ENCODE measurements at regions not wholly inside any gene's neighbourhood (a gene's known extent, or its start where the extent isn't known, plus 50 kb on each side); places are given as distances from the start of the nearest gene placed in this dataset.
"Not testable (repeated sequence)": the region's sequence is repeated elsewhere in the genome, so short reads cannot be mapped to it uniquely, and the experiment has no call there.

DNA sequence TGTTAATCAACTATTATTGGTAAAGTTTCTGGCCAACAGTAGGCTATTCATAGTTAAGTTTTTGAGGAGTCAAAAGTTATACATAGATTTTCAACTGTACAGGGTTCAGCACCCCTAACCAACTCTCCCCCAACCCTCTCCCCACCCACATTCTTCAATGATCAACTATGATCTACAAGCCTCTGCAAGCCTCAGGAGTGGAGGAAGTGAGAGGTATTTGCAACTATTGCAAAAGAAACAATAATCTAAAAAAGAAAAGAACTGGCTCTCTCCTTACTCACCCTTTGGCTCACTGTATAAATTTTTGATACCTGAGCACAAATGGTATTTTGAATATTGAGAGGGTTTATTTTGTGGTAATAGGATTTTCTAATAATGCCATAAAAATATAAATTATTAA is 179.8 kb downstream of the IPMK start:
- no peaks in the 10 kb centered on the region for H3K27me3 Mint-ChIP-seq
- no peak overlapping the region for H3K4me3 Mint-ChIP-seq
- H3K27ac Mint-ChIP-seq: no peak overlapping the region
- no peaks in the 10 kb centered on the region for H3K9me3 Mint-ChIP-seq
- no peaks in the 10 kb centered on the region for H3K36me3 Mint-ChIP-seq (ENCODE audit: low read depth)
- intact Hi-C loops (cut with micrococcal nuclease): no loop called here
- no peaks in the 10 kb centered on the region for H3K4me1 Mint-ChIP-seq (ENCODE audit: low read depth)

DNA sequence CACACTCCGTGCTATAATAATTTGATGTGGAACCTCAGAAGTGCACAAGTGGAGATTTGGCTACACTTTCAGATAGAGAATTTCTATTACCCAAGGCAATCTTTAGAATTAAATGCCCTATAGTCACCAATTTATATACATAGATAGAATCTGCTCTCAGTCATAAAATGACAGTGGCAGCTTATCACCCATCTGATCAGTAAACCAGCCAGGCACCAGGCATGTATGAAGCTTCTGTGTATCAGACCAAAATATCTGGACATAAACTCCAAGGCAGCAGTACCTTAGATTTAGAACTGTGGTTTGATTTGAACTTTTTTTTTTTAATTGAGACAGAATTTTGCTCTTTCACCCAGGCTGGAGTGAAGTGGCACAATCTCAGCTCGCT is 180.9 kb downstream of the IPMK start:
- H3K27ac Mint-ChIP-seq: no peak overlapping the region
- intact Hi-C loops (cut with micrococcal nuclease): no loop called here
- no peaks in the 10 kb centered on the region for H3K36me3 Mint-ChIP-seq (ENCODE audit: low read depth)
- H3K27me3 Mint-ChIP-seq: no peaks in the 10 kb centered on the region
- H3K4me1 Mint-ChIP-seq (ENCODE audit: low read depth): no peaks in the 10 kb centered on the region
- no peak overlapping the region for H3K4me3 Mint-ChIP-seq
- H3K9me3 Mint-ChIP-seq: no peaks in the 10 kb centered on the region

DNA sequence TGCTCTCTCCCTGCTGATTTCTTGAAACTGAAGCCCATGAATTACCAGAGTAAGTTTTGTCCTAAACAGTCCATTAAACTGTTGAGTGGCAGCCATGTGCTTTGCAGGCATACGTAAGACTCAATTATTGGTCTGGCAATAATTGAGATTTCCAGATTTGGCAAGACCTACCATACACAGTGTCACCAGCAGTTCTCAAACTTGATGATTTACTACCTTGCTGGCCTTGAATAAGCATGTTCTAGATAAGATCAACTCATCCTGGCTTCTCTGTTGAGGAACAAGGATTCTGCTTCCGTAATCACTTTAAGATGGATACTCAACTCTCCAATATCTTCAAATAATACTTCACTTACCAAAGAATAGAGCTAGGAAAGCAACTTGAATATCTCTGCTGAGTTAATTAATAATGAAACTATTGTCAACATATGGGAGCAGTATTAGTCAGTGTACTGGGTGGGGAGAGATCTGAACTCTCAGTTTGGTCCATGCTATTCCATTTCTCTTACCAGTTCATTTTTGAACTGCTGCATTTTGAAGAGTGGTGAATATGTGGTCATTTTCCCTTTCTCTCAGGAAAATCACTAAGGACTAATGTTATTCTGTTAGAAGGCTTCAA is 181.4 kb downstream of the IPMK start:
- H3K27ac Mint-ChIP-seq: no peak overlapping the region
- intact Hi-C loops (cut with micrococcal nuclease): no loop called here
- H3K27me3 Mint-ChIP-seq: no peaks in the 10 kb centered on the region
- no peaks in the 10 kb centered on the region for H3K9me3 Mint-ChIP-seq
- no peaks in the 10 kb centered on the region for H3K36me3 Mint-ChIP-seq (ENCODE audit: low read depth)
- H3K4me3 Mint-ChIP-seq: no peak overlapping the region
- H3K4me1 Mint-ChIP-seq (ENCODE audit: low read depth): no peaks in the 10 kb centered on the region

DNA sequence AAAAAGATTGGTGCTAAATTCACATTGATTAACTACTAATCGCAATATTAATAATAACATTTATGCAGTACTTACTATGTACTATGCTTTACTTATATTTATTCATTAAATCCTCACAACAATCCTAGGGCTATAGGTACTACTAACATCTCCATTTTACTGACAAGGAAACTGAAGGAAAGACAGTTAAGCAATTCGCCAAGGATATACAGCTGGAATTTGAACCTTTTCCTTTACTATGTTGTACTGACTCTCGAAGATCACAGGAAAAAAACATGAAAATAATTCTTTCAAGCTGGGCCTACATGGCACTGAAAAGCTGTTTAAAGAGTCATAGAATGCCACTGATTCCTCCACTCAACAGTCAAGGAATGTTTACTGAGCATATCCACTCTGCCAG is 185.4 kb downstream of the IPMK start:
- no peaks in the 10 kb centered on the region for H3K36me3 Mint-ChIP-seq (ENCODE audit: low read depth)
- no peaks in the 10 kb centered on the region for H3K9me3 Mint-ChIP-seq
- no peaks in the 10 kb centered on the region for H3K27me3 Mint-ChIP-seq
- H3K4me3 Mint-ChIP-seq: no peak overlapping the region
- intact Hi-C loops (cut with micrococcal nuclease): no loop called here
- no peak overlapping the region for H3K27ac Mint-ChIP-seq
- H3K4me1 Mint-ChIP-seq (ENCODE audit: low read depth): no peaks in the 10 kb centered on the region

DNA sequence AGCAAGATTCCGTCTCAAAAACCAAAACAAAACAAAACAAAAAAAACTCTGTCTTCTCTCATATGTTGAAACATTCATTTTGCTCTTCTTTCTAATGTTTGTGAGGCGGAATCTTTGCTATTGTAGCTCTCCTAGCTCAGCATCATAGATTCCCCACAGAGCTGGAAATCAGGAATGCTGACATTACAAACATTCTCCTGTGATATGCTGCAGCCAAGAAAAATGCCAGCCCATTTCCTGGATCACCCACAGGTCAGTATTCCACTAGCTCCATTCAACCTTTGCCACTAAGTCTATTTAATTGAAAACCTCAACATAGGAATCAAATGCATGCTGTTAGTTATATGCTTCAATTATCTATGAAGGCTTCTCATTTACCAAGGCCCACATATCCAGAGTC is 186.3 kb downstream of the IPMK start:
- no peaks in the 10 kb centered on the region for H3K36me3 Mint-ChIP-seq (ENCODE audit: low read depth)
- H3K4me1 Mint-ChIP-seq (ENCODE audit: low read depth): no peaks in the 10 kb centered on the region
- no peak overlapping the region for H3K27ac Mint-ChIP-seq
- intact Hi-C loops (cut with micrococcal nuclease): no loop called here
- no peaks in the 10 kb centered on the region for H3K9me3 Mint-ChIP-seq
- H3K27me3 Mint-ChIP-seq: no peaks in the 10 kb centered on the region
- H3K4me3 Mint-ChIP-seq: no peak overlapping the region

DNA sequence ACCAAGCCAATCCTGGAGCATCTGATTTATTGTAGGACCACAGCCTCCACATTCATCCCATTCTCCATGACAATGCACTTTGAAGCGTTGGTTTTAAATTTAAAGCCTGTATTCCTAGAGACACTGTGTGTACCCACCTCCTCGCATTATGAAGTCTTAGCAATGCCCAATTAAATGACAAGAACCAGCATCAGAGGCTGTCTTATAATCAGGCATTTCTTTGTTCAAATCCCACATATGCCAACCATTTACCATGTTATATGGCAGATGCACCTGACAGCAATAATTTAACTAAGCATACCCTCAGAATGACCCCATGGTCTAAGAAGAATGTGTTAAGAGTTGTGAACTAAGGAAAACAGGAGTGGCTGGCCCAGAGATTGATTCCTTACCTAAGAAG is 188.2 kb downstream of the IPMK start:
- Mint-ChIP-seq H3K36me3 (ENCODE audit: low read depth) (no peaks in the 10 kb centered on the region), H3K4me3 (no peak overlapping the region), H3K4me1 (ENCODE audit: low read depth) (no peaks in the 10 kb centered on the region), H3K9me3 (no peaks in the 10 kb centered on the region), H3K27ac (no peak overlapping the region), H3K27me3 (no peaks in the 10 kb centered on the region)
- intact Hi-C loops (cut with micrococcal nuclease): no loop called here

DNA sequence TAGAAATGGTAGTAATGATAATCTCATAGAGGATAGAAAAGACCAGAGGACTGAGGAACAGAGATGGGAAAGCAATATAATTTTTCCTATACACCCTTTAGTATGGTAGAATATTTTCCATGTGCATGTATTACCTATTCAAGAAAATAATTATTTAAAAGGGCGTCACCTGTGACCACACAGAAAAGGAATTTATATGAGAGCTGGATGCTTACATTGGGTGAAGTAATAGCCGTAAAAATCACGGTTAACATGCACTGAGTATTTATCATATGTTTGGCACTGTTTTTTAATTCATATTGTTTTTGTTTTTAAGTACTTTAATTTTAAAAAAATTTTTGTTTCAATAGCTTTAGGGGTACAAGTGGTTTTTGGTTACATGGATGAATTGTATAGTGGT is 195.1 kb downstream of the IPMK start:
- H3K4me1 Mint-ChIP-seq (ENCODE audit: low read depth): no peaks in the 10 kb centered on the region
- no peak overlapping the region for H3K27ac Mint-ChIP-seq
- H3K4me3 Mint-ChIP-seq: no peak overlapping the region
- intact Hi-C loops (cut with micrococcal nuclease): no loop called here
- H3K9me3 Mint-ChIP-seq: no peaks in the 10 kb centered on the region
- no peaks in the 10 kb centered on the region for H3K36me3 Mint-ChIP-seq (ENCODE audit: low read depth)
- no peaks in the 10 kb centered on the region for H3K27me3 Mint-ChIP-seq

DNA sequence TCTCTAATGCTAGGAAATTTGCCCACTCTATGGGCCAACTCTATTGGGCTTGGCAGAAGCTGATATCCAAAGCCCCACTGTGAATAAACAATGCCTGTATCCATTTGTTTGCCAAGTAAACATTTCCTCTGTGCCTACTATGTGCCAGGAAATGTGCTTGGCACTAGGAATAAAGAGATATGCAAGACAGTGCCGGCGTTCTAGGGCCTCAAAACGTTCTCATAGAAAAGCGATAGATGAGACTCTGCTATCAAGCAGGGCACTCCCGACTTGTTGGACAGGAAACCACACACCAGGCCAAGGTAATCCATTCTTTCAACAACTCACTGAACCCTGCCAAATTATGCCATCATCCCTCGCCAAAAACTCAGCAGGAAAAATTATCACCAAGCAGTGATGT is 196.7 kb downstream of the IPMK start:
- Mint-ChIP-seq H3K27me3 (peaks cover 2% of the 10 kb centered on the region), H3K4me3 (no peak overlapping the region), H3K4me1 (ENCODE audit: low read depth) (no peaks in the 10 kb centered on the region), H3K27ac (no peak overlapping the region), H3K36me3 (ENCODE audit: low read depth) (no peaks in the 10 kb centered on the region), H3K9me3 (no peaks in the 10 kb centered on the region)
- intact Hi-C loops (cut with micrococcal nuclease): no loop called here

DNA sequence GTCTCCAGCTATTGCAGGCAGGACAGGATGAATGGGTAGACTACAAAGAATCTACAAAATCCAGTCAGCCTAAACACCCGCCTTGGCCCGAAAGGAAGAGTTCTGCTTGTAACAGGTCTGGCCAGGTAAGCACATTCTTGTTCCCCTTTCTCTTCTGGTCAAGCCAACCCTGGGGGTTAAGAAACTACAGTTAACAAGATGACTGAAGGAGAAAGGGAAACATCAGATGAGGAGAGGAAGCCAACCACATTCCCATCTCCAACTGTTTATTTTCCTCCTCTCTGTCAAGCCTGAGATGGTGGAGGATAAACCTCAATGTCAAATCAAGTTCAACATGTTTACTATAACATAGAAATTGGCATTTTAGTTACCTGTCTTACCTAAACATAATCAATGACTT is 198.9 kb downstream of the IPMK start:
- Mint-ChIP-seq H3K4me1 (ENCODE audit: low read depth) (no peaks in the 10 kb centered on the region), H3K9me3 (no peaks in the 10 kb centered on the region), H3K27me3 (peaks cover 2% of the 10 kb centered on the region), H3K4me3 (no peak overlapping the region), H3K36me3 (ENCODE audit: low read depth) (no peaks in the 10 kb centered on the region), H3K27ac (no peak overlapping the region)
- intact Hi-C loops (cut with micrococcal nuclease): no loop called here

DNA sequence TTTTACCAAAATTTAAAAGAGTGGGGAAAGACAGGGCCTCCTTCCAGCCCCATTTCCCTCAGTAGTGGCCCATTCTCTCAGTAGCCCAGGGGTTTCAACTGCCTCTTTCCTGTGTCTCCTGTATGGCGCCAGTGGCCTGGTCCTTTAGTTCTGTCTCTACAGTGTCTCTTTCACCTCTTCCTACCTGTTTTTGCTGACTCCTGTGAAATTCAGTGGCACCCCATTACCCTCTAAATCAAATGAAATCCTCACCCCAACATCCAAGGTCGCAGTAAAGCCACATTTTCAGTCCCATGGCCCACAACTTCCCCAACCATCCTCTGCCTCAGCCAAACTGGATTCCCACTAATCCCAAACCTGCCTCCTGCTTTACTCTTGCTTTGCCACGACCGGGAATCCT is 200.7 kb downstream of the IPMK start:
- Mint-ChIP-seq H3K36me3 (ENCODE audit: low read depth) (no peaks in the 10 kb centered on the region), H3K9me3 (no peaks in the 10 kb centered on the region), H3K27me3 (peaks cover 2% of the 10 kb centered on the region), H3K4me3 (no peak overlapping the region), H3K27ac (no peak overlapping the region), H3K4me1 (ENCODE audit: low read depth) (no peaks in the 10 kb centered on the region)
- intact Hi-C loops (cut with micrococcal nuclease): no loop called here

DNA sequence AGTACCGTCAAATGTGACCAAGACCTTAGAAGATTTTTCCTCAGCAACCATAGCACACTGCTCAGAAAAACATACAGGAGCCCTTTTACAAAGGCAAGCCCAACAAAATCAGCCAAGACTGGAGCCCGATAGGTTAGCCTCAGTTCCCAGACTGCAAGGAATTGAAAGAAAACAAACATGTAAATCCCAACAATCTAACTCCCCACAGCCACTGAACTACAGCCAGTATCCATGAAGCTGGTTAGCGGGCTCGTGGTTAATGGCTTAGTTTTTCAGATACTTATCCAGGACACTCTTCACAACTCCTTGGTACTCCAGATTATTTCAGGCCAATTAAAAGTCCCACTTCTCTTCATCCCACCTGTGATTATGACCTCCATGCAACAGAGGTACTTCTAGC is 201.6 kb downstream of the IPMK start:
- Mint-ChIP-seq H3K4me3 (no peak overlapping the region), H3K36me3 (ENCODE audit: low read depth) (no peaks in the 10 kb centered on the region), H3K4me1 (ENCODE audit: low read depth) (no peaks in the 10 kb centered on the region), H3K27ac (no peak overlapping the region), H3K9me3 (no peaks in the 10 kb centered on the region), H3K27me3 (peaks cover 2% of the 10 kb centered on the region)
- intact Hi-C loops (cut with micrococcal nuclease): no loop called here

DNA sequence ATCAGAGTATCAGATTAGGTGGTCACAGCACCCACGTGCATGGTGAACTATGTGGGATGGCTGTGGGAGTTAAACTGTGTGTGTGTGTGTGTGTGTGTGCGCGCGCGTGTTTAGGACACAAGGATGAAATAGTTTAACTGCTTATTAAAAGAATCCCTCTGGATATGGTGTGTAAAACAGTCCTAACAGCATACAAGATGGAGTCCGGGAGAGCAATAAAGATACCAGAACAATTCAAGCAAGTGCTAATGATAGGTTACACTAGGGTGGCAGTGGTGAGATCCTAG is 202.2 kb downstream of the IPMK start:
- no peaks in the 10 kb centered on the region for H3K9me3 Mint-ChIP-seq
- peaks cover 2% of the 10 kb centered on the region for H3K27me3 Mint-ChIP-seq
- H3K36me3 Mint-ChIP-seq (ENCODE audit: low read depth): no peaks in the 10 kb centered on the region
- H3K4me3 Mint-ChIP-seq: no peak overlapping the region
- no peak overlapping the region for H3K27ac Mint-ChIP-seq
- intact Hi-C loops (cut with micrococcal nuclease): no loop called here
- no peaks in the 10 kb centered on the region for H3K4me1 Mint-ChIP-seq (ENCODE audit: low read depth)

DNA sequence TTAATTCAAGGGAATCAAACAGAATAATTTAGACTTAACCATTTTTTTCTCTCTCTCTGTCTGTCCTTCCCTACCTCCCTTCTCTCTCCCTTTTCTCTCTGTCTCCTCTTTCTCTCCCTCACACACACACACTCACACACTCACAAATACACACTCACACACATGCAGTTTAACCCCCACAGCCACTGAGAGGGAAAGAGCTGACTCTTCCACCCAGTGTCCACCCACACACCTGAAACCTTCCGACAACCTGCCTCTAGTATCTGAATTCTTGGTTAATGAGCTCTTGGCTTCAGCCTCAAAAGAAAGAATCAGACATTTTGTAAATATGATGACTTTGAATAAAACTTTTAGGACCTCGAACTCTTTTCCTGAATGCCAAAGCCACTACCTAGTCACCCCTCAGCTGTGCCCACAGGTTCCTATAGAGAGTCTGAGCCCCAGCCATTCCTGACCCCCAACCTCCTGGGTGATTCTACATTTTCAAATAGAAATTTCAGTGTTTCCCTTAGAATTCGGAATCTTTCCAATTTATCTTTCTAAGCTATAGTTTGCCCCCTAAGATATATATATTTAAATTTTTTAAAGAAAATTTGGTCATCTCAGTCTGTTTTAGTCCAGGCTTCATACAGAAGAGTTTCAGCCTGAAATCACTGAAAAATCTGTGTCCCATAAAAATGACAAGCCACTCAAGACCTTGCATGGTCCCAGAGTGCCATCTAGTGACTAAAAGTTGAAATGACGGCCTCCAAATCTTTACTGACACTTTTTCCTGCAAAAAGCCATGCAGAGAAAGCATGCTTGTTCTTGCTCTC is 202.8 kb downstream of the IPMK start:
- Mint-ChIP-seq H3K9me3 (no peaks in the 10 kb centered on the region), H3K4me1 (ENCODE audit: low read depth) (no peaks in the 10 kb centered on the region)
- intact Hi-C loops (cut with micrococcal nuclease): no loop called here

DNA sequence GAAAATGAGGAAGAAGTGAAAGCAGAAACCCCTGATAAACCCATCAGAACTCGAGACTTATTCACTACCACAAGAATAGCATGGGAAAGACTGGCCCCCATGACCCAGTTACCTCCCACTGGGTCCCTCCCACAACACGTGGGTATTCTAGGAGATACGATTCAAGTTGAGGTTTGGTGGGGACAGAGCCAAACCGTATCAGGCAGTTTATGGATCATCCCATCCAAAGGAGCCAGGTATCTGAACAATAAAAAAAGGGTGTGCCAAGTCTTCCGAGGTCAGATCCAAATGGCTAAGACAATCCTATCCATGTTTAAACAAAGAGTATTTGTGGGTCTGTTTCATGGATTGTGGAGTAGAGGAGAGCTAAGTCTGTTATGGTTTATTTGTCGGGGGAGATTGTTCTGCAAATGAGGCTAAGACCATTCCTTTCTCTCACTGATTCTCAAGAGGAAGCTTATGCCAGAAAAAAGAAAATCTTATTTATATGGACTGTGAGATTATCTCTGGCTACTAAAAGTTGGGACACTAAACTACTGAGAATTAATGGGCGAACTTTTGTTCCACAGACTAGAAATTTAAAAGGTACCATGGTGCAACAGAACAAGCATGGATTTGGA is 203.7 kb downstream of the IPMK start:
- H3K27ac Mint-ChIP-seq: no peak overlapping the region
- no peaks in the 10 kb centered on the region for H3K36me3 Mint-ChIP-seq (ENCODE audit: low read depth)
- H3K4me1 Mint-ChIP-seq (ENCODE audit: low read depth): no peaks in the 10 kb centered on the region
- intact Hi-C loops (cut with micrococcal nuclease): no loop called here
- H3K9me3 Mint-ChIP-seq: no peaks in the 10 kb centered on the region
- no peak overlapping the region for H3K4me3 Mint-ChIP-seq
- H3K27me3 Mint-ChIP-seq: peaks cover 2% of the 10 kb centered on the region

More for the DNA sequence above, 202.8 kb downstream of the IPMK start:
- H3K4me3 Mint-ChIP-seq: no peak overlapping the region
- no peaks in the 10 kb centered on the region for H3K36me3 Mint-ChIP-seq (ENCODE audit: low read depth)
- H3K27ac Mint-ChIP-seq: no peak overlapping the region
- peaks cover 2% of the 10 kb centered on the region for H3K27me3 Mint-ChIP-seq

DNA sequence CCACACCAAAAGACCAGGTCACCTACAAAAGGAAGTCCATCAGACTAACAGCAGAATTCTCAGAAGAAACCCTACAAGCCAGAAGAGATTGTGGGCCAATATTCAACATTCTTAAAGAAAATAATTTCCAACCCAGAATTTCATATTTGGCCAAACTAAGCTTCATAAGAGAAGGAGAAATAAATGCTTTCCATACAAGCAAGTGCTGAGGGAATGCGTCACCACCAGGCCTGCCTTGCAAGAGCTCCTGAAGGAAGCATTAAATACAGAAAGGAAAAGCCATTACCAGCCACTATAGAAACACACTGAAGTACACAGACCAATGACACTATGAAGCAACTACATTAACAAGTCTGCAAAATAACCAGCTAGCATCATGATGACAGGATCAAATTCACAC is 209.0 kb downstream of the IPMK start:
- H3K4me3 Mint-ChIP-seq; H3K27me3 Mint-ChIP-seq; H3K36me3 Mint-ChIP-seq (ENCODE audit: low read depth); H3K9me3 Mint-ChIP-seq; H3K27ac Mint-ChIP-seq; intact Hi-C loops (cut with micrococcal nuclease); H3K4me1 Mint-ChIP-seq (ENCODE audit: low read depth): not testable (repeated sequence)

All from dendritic cell treated with granulocyte-macrophage colony-stimulating factor and Interleukin-4, amounts not matched to agents 40 ng/mL and 50 ng/mL, for 4 days (primary cell).